HEK293 (cell line): ENCODE measurements at regions not wholly inside any gene's neighbourhood (a gene's known extent, or its start where the extent isn't known, plus 50 kb on each side); places are given as distances from the start of the nearest gene placed in this dataset.

Source experiments
- CTCF ChIA-PET: fragments of 350-600 bp; formaldehyde crosslinking; extraction: SDS; loops from one replicate; lab custom pipeline; 2021; ENCODE audit warnings: antibody characterized with exemption; lab: Yijun Ruan, JAX
- POLR2A ChIA-PET: fragments of 300-600 bp; formaldehyde crosslinking; extraction: SDS; loops from one replicate; lab custom pipeline; 2020; ENCODE audit warnings: antibody characterized with exemption, inconsistent platforms; lab: Yijun Ruan, JAX
- H3K27ac ChIP-seq: fragments of 200-500 bp; sonication (Bioruptor generic); 2 replicates; pipeline ENCODE4 v1.5.1; 2014; ENCODE audit warnings: low read depth, low read length, control low read depth, inconsistent platforms; ENCODE audit errors: extremely low read depth
- H3K36me3 ChIP-seq, 2 experiments: fragments of 200-500 bp in 1 of 2; sonication (Bioruptor generic) in 1 of 2; 1 replicate in 1 of 2; 2 replicates in 1 of 2; pipeline ENCODE4 v1.5.1; 2014 to 2017; ENCODE audit warnings: inconsistent platforms in 2 of 2, low read length in 2 of 2; ENCODE audit not compliant: control insufficient read depth in 2 of 2, insufficient read depth in 1 of 2
- H3K4me1 ChIP-seq: fragments of 200-500 bp; sonication (Bioruptor generic); 2 replicates; pipeline ENCODE4 v1.5.1; 2014; ENCODE audit warnings: mild to moderate bottlenecking, low read length, inconsistent platforms; ENCODE audit not compliant: control insufficient read depth, insufficient read depth
- H3K4me3 ChIP-seq: 2 replicates; pipeline ENCODE4 v1.5.1; 2011; ENCODE audit warnings: low read depth, mild to moderate bottlenecking, control low read depth, low read length, moderate library complexity
- H3K9me3 ChIP-seq: fragments of 200-500 bp; sonication (Bioruptor generic); 2 replicates; pipeline ENCODE4 v1.5.1; 2014; ENCODE audit warnings: low read depth, low read length, inconsistent platforms; ENCODE audit not compliant: control insufficient read depth, insufficient read depth
- EGR2 ChIP-seq: fragments of 450-650 bp; formaldehyde crosslinking; IDR thresholded peaks from 2 replicates; pipeline ENCODE4 v1.5.1; 2016; ENCODE audit warnings: low read depth, missing biosample characterization, missing genetic modification characterization
- GLIS2 ChIP-seq: fragments of 450-650 bp; formaldehyde crosslinking; IDR thresholded peaks from 2 replicates; pipeline ENCODE4 v1.5.1; 2016; ENCODE audit warnings: missing biosample characterization, missing genetic modification characterization
- KLF1 ChIP-seq: fragments of 450-650 bp; formaldehyde crosslinking; IDR thresholded peaks from 2 replicates; pipeline ENCODE4 v1.5.1; 2016; ENCODE audit warnings: missing biosample characterization, missing genetic modification characterization
- SETDB1 ChIP-seq: IDR thresholded peaks from one replicate; pipeline ENCODE4 v1.6.1; 2017; ENCODE audit warnings: mild to moderate bottlenecking, low read length, moderate library complexity, mixed read lengths; ENCODE audit not compliant: insufficient read length
- ZBTB48 ChIP-seq: fragments of 450-650 bp; formaldehyde crosslinking; IDR thresholded peaks from 2 replicates; pipeline ENCODE4 v1.5.1; 2016; ENCODE audit warnings: missing biosample characterization, missing genetic modification characterization
- ZFHX2 ChIP-seq: fragments of 450-650 bp; formaldehyde crosslinking; conservative IDR thresholded peaks from 2 replicates; pipeline ENCODE4 v1.5.1; 2016; ENCODE audit warnings: missing biosample characterization, missing genetic modification characterization
- ZFP69B ChIP-seq: fragments of 450-650 bp; formaldehyde crosslinking; IDR thresholded peaks from 2 replicates; pipeline ENCODE4 v1.5.1; 2016; ENCODE audit warnings: missing biosample characterization, missing genetic modification characterization
- ZNF2 ChIP-seq: fragments of 450-650 bp; formaldehyde crosslinking; IDR thresholded peaks from 2 replicates; pipeline ENCODE4 v1.5.1; 2016; ENCODE audit warnings: missing biosample characterization, missing genetic modification characterization
- ZNF221 ChIP-seq: fragments of 450-650 bp; formaldehyde crosslinking; IDR thresholded peaks from 2 replicates; pipeline ENCODE4 v1.5.1; 2017; ENCODE audit warnings: missing biosample characterization, missing genetic modification characterization, borderline replicate concordance
- ZNF292 ChIP-seq: fragments of 450-650 bp; formaldehyde crosslinking; IDR thresholded peaks from 2 replicates; pipeline ENCODE4 v1.5.1; 2016; ENCODE audit warnings: low read depth, missing biosample characterization, missing genetic modification characterization, borderline replicate concordance
- ZNF37A ChIP-seq: fragments of 450-650 bp; IDR thresholded peaks from 2 replicates; pipeline ENCODE4 v1.5.1; 2018; ENCODE audit warnings: missing biosample characterization, missing genetic modification characterization
- ZNF529 ChIP-seq: fragments of 450-650 bp; formaldehyde crosslinking; IDR thresholded peaks from 2 replicates; pipeline ENCODE4 v1.5.1; 2017; ENCODE audit warnings: missing genetic modification characterization, missing biosample characterization; ENCODE audit not compliant: insufficient replicate concordance
- ZNF670 ChIP-seq: fragments of 450-650 bp; formaldehyde crosslinking; IDR thresholded peaks from 2 replicates; pipeline ENCODE4 v1.5.1; 2016; ENCODE audit warnings: missing biosample characterization, missing genetic modification characterization, low read depth
- ZNF776 ChIP-seq: fragments of 450-650 bp; formaldehyde crosslinking; IDR thresholded peaks from 2 replicates; pipeline ENCODE4 v1.5.0; 2017; ENCODE audit warnings: missing biosample characterization, missing genetic modification characterization, borderline replicate concordance
- ZNF830 ChIP-seq: fragments of 450-650 bp; IDR thresholded peaks from 2 replicates; pipeline ENCODE4 v1.5.0; 2018; ENCODE audit warnings: missing biosample characterization, missing genetic modification characterization, low read depth, mild to moderate bottlenecking, moderate library complexity
- TF ChIP-seq, protein P1 (sequence below): fragments of 450-650 bp; formaldehyde crosslinking; IDR thresholded peaks from 2 replicates; pipeline ENCODE4 v1.5.1; 2016; ENCODE audit warnings: missing biosample characterization, missing genetic modification characterization
- TF ChIP-seq, protein P2 (sequence below): fragments of 450-650 bp; formaldehyde crosslinking; conservative IDR thresholded peaks from 2 replicates; pipeline ENCODE4 v1.5.1; 2016; ENCODE audit warnings: low read depth, missing biosample characterization, missing genetic modification characterization

DNA sequence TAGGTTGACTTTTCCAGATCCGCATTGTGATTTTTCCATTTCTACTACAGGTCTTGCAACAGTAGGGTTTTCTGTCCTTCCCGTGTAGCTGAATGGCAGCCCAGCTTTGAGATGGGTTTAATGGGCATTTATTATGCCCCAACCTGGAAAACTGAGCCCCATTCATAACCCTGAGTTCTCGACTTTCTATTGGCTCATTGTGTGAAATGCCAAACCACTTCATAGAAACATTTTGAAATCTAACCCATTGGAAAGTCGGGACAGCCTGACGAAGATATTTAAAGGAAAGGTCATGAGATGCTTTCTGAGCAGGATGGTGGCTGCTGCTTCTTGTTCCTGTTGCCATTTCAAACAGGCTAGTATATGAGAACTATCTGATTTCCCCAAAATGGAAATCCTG, 203.5 kb downstream of the ZFP36L2 start:
- ChIA-PET POLR2A (no interaction called here), CTCF (interaction anchor here (0.6 to 4.6 kb wide), 4 partner anchors 14 to 206 kb away, joined by 3 to 35 read pairs (median 4); no protein-coding TSS in a partner anchor)
- no peak overlapping the region for H3K4me3 ChIP-seq

DNA sequence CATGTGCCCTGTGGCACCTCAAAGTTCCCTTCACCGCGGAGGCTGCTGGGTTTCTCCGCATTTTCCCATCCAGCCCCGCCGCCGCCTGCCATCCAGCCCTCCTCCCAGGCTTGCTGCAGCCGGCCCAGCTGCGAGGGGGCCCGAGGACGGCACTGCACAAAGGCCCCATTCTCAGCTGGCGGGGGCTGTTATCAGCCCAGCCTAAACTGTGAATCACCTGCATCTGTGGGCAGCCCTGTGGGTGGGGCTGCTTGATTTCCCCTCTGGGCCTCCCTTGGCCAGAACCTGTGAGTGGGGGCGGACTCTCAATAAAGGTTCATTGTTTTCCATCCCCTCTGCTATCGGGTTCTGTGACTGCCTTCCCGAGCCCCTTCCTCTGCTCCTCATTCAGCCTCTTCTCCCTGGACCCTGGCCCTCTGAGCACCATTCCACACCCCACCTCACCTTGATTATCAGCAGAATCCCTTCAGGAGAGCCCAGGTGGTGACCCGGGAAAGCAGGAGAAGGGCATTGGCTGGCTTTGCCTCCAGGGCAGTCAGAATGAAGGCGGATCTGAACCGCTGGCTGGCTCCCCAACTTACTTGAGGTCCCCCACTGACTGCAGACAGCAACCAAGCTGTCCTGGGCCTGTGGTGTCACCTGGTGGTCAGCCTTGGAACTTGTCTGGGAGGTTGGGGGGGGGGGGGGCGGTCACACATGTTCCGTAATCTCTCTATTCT, 204.5 kb downstream of the ZFP36L2 start:
- no peaks in the 10 kb centered on the region for H3K4me1 ChIP-seq
- no peaks in the 10 kb centered on the region for H3K36me3 ChIP-seq
- H3K4me3 ChIP-seq, result no peak overlapping the region
- POLR2A ChIA-PET, result no interaction called here
- no peak for TF ChIP-seq GLIS2 (tag by site-specific recombination)
- peak; percentile 15 for TF ChIP-seq SETDB1
- TF ChIP-seq ZNF2 (tag by site-specific recombination), result 0 out of 2 replicates have a peak, but pooled peaks have one; percentile 74
- TF ChIP-seq EGR2 (tag by site-specific recombination), result peak; percentile 85
- peak; percentile 64 for TF ChIP-seq ZFHX2 (tag by site-specific recombination)
- no peak for TF ChIP-seq ZFP69B (tag by site-specific recombination)
- H3K27ac ChIP-seq, result no peak overlapping the region
- CTCF ChIA-PET, result interaction anchor here (0.6 to 4.6 kb wide), 3 partner anchors 15 to 207 kb away, joined by 3 to 35 read pairs (median 4); no protein-coding TSS in a partner anchor
- H3K9me3 ChIP-seq, result no peaks in the 10 kb centered on the region

More for the DNA sequence above, 203.5 kb downstream of the ZFP36L2 start:
- no peaks in the 10 kb centered on the region for H3K9me3 ChIP-seq
- TF ChIP-seq ZNF830 (tag by site-specific recombination) (no peak), ZNF37A (tag by site-specific recombination) (no peak), ZNF670 (tag by site-specific recombination) (no peak), ZNF221 (tag by site-specific recombination) (no peak), ZNF529 (no peak), ZNF776 (tag by site-specific recombination) (no peak), ZNF292 (tag by site-specific recombination) (no peak), KLF1 (no peak), ZBTB48 (tag by site-specific recombination) (no peak)
- TF ChIP-seq, protein P1, sequence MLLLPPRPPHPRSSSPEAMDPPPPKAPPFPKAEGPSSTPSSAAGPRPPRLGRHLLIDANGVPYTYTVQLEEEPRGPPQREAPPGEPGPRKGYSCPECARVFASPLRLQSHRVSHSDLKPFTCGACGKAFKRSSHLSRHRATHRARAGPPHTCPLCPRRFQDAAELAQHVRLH, result no peak
- TF ChIP-seq, protein P2, sequence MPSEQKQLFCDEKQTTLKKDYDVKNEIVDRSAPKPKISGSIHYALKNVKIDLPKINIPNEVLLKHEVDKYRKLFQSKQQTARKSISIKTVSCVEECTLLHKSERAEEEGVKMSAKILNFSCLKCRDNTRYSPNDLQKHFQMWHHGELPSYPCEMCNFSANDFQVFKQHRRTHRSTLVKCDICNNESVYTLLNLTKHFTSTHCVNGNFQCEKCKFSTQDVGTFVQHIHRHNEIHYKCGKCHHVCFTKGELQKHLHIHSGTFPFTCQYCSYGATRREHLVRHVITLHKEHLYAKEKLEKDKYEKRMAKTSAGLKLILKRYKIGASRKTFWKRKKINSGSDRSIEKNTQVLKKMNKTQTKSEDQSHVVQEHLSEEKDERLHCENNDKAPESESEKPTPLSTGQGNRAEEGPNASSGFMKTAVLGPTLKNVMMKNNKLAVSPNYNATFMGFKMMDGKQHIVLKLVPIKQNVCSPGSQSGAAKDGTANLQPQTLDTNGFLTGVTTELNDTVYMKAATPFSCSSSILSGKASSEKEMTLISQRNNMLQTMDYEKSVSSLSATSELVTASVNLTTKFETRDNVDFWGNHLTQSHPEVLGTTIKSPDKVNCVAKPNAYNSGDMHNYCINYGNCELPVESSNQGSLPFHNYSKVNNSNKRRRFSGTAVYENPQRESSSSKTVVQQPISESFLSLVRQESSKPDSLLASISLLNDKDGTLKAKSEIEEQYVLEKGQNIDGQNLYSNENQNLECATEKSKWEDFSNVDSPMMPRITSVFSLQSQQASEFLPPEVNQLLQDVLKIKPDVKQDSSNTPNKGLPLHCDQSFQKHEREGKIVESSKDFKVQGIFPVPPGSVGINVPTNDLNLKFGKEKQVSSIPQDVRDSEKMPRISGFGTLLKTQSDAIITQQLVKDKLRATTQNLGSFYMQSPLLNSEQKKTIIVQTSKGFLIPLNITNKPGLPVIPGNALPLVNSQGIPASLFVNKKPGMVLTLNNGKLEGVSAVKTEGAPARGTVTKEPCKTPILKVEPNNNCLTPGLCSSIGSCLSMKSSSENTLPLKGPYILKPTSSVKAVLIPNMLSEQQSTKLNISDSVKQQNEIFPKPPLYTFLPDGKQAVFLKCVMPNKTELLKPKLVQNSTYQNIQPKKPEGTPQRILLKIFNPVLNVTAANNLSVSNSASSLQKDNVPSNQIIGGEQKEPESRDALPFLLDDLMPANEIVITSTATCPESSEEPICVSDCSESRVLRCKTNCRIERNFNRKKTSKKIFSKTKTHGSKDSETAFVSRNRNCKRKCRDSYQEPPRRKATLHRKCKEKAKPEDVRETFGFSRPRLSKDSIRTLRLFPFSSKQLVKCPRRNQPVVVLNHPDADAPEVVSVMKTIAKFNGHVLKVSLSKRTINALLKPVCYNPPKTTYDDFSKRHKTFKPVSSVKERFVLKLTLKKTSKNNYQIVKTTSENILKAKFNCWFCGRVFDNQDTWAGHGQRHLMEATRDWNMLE (tag by site-specific recombination), result no peak
- TF ChIP-seq, all 188 proteins: peak for 0
- no peaks in the 10 kb centered on the region for H3K36me3 ChIP-seq
- H3K4me1 ChIP-seq, result no peaks in the 10 kb centered on the region
- H3K27ac ChIP-seq, result no peak overlapping the region
